Cardiac fibroblast (primary cell): ENCODE measurements at regions not wholly inside any gene's neighbourhood (a gene's known extent, or its start where the extent isn't known, plus 50 kb on each side); places are given as distances from the start of the nearest gene placed in this dataset.

Experiments used
- DNase-seq, 2 donors: peaks; one replicate each; pipeline versions ENCODE4 v3.0.0 to v3.0.0-alpha.2; 2010; ENCODE audit warnings: low read depth in 2 of 2
- H3K4me3 ChIP-seq, 2 donors: replicated peaks in 1 of 2; 1 replicate in 1 of 2; 2 replicates in 1 of 2; pipeline ENCODE4 v1.5.1; 2011; ENCODE audit warnings: low read depth in 2 of 2, low read length in 2 of 2, mild to moderate bottlenecking in 2 of 2, moderate library complexity in 1 of 2
- TF ChIP-seq, protein P1 (sequence below): IDR thresholded peaks from one replicate; pipeline ENCODE4 v1.5.1; 2011; ENCODE audit warnings: low read depth, mild to moderate bottlenecking, low read length, inconsistent platforms

DNA sequence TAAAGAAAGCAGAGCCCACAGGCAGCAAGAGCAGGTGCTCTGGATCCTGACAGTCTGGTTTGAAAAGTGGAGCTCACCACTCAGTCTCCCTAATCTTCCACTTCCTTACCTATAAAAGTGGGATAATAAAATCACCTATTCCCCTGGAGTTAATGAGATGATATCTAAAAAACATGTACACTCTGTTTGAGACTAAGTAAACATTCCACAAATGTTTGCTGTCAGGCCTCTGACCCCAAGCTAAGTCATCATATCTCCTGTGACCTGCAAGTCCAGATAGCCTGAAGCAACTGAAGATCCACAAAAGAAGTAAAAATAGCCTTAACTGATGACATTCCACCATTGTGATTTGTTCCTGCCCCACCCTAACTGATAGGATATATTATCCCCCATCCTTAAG lies 1324.5 kb downstream of the XPNPEP1 start:
- DNase-seq = no peak
- no peak overlapping the region for H3K4me3 ChIP-seq
- TF ChIP-seq, protein P1, sequence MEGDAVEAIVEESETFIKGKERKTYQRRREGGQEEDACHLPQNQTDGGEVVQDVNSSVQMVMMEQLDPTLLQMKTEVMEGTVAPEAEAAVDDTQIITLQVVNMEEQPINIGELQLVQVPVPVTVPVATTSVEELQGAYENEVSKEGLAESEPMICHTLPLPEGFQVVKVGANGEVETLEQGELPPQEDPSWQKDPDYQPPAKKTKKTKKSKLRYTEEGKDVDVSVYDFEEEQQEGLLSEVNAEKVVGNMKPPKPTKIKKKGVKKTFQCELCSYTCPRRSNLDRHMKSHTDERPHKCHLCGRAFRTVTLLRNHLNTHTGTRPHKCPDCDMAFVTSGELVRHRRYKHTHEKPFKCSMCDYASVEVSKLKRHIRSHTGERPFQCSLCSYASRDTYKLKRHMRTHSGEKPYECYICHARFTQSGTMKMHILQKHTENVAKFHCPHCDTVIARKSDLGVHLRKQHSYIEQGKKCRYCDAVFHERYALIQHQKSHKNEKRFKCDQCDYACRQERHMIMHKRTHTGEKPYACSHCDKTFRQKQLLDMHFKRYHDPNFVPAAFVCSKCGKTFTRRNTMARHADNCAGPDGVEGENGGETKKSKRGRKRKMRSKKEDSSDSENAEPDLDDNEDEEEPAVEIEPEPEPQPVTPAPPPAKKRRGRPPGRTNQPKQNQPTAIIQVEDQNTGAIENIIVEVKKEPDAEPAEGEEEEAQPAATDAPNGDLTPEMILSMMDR = no peak

DNA sequence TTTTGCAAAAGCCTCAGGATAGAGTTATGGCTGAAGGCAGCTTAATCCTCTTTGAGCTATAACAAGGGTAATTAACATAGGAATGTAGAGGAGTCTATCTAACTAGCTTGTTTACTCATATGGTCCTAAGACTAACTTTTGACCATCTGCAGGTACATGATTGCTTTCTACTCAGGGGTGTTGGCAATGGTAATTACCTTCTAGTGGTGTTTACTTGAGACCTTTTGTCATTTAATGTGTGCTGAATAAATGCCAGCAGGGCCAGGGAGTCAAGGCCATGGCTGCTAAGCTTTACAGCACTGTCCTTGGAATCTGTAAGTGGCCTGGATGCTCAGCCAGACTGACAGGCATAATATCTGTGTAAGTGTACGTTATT lies 1325.0 kb downstream of the XPNPEP1 start:
- TF ChIP-seq, protein P1 = no peak
- DNase-seq = no peak
- H3K4me3 ChIP-seq = no peak overlapping the region

DNA sequence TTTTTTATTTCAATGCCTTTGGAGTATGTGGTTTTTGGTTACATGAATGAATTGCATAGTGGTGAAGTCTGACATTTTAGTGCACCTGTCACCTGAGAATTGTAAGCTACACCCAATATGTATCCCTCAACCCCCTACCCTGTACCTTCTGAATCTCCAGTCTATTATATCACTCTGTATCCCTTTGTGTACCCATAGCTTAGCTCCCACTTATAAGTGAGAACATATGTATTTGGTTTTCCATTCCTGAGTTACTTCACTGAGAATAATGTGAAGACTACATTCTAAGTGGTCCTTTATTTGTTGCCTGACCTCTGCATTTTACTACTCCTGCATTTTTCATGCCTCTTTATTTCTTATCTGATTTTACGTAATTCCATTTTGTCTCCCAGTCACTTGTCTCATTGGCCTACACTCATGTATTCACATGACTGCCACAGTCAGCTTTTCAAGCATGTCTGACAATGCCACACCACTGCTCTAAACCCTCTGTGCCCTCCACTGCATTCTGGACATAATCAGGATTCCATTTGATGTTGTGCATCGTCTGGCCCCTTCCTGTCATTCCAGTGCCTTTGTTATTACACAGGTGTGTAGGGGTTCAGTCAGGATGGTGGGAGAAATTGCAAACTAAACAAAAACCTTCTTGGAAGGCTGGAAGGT lies 1325.5 kb downstream of the XPNPEP1 start:
- no peak for DNase-seq
- TF ChIP-seq, protein P1 = no peak
- no peak overlapping the region for H3K4me3 ChIP-seq

DNA sequence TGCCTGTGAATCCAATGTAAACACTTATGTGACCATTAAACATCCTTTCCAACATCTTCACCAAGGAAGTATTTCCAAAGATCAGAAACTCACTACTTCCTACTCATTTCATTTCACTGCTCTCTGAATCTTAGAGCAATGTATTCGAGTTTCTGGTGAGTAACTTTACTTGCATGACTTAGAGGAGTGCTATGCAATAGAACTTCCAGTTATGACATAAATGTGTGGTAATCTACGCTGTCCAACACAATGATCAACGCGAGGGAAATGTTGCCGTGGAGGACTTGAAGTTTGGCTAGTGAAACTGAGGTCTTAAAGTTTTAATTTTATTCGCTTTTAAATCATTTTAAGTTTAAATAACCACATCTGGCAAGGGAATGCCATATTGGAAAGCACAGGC lies 1326.3 kb downstream of the XPNPEP1 start:
- H3K4me3 ChIP-seq = no peak overlapping the region
- DNase-seq = peak in 1 of 2 donors; percentile 47
- TF ChIP-seq, protein P1 = no peak

DNA sequence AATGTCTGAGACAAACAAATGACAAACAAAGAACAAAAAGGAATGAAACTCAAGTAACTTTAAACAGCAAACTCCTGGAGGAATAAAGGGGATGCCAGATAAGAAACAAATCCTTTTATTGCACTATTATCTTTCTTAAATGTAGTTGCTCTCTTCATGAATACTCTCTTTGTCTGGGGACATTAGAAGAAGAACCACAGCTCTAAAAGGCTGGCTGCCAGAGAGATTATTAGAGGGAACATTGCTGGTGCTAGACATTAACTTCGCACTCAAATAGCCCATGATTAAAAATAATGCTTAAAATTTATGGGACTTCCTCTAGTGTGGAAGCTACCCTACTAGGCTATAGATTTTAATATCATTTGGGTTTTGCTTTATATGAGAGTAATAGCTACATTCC lies 1330.4 kb downstream of the XPNPEP1 start:
- TF ChIP-seq, protein P1 = no peak
- DNase-seq = no peak

DNA sequence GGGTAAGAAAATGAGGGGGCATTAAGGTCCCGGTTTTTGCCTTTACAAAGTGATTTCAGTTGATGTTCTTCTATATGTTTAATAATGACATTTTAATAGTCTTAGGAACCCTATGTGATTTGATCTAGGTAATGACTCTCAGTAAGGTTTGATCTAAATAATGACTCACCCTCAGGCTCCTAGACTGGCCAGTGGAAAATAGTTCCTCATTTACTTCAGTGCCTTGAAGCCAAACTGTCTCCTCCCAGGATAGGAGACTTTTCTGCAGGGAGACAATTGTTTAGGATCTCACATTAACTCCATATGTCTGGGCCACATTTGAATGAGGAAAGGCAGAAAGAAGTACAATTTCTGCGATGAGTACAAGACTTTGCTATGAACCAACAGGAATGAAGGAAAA lies 1331.9 kb downstream of the XPNPEP1 start:
- TF ChIP-seq, protein P1 = no peak
- DNase-seq = no peak
- H3K4me3 ChIP-seq = no peak overlapping the region

More for the DNA sequence above, 1330.4 kb downstream of the XPNPEP1 start:
- no peak overlapping the region for H3K4me3 ChIP-seq

DNA sequence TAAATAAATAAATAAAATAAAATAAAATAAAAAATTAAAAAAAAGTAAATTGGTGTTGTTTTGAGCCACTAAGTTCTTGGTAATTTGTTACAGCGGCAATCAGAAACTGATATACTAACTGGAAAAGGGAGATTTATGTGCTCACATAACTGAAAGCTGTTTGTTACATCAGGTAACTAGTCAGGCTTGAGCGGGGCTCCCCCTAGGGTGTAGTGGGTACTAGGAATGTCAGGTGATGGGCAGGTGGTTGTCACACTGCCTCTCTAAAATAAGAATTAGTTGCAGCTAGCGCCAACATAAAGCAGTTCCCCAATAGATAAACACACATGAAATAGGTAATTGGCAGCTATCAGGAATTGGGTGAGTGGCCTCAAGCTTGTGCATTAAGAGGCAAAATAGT lies 1336.9 kb downstream of the XPNPEP1 start:
- TF ChIP-seq, protein P1 = no peak
- H3K4me3 ChIP-seq = no peak overlapping the region
- DNase-seq = no peak
